Ovary (tissue), 3 donors: ENCODE measurements at regions not wholly inside any gene's neighbourhood (a gene's known extent, or its start where the extent isn't known, plus 50 kb on each side); places are given as distances from the start of the nearest gene placed in this dataset.

Source experiments
- EP300 ChIP-seq: sonication (generic); formaldehyde crosslinking; IDR thresholded peaks from one replicate; pipeline ENCODE4 v1.6.1; 2017; ENCODE audit warnings: antibody characterized with exemption
- POLR2A ChIP-seq: fragments of 450-650 bp; IDR thresholded peaks from one replicate; pipeline ENCODE4 v1.6.1; 2017; ENCODE audit warnings: antibody characterized with exemption, mild to moderate bottlenecking, moderate library complexity
- TF ChIP-seq, protein P1 (sequence below), 3 donors: fragments of 450-650 bp in 2 of 3; fragments of 200-600 bp in 1 of 3; IDR thresholded peaks; one replicate each; pipeline versions ENCODE4 v1.5.1 to v1.8.0; 2016 to 2022; ENCODE audit warnings: antibody characterized with exemption in 3 of 3, mild to moderate bottlenecking in 1 of 3
- donor health status: DM: no; HTN: no; CAD: no.

DNA sequence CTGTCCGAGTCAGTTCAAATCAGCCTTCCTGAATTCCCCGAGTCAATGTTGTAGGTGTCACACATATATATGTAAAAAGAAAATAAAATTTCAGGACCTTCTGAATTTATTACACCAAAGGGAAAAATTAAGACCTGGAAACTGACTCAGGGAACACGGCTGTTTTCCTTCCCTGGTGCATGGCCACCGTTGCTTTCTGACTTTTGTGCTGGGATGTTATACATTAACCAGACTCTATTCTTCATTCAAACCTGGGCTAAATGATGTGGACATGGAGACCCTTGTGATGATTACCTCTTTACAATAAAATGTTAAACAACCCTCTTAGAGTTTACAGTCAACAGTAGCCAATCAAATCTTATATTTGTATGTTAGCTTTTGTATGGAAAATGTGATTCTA lies 51.4 kb upstream of the PLEKHG1 start:
- TF ChIP-seq, protein P1, sequence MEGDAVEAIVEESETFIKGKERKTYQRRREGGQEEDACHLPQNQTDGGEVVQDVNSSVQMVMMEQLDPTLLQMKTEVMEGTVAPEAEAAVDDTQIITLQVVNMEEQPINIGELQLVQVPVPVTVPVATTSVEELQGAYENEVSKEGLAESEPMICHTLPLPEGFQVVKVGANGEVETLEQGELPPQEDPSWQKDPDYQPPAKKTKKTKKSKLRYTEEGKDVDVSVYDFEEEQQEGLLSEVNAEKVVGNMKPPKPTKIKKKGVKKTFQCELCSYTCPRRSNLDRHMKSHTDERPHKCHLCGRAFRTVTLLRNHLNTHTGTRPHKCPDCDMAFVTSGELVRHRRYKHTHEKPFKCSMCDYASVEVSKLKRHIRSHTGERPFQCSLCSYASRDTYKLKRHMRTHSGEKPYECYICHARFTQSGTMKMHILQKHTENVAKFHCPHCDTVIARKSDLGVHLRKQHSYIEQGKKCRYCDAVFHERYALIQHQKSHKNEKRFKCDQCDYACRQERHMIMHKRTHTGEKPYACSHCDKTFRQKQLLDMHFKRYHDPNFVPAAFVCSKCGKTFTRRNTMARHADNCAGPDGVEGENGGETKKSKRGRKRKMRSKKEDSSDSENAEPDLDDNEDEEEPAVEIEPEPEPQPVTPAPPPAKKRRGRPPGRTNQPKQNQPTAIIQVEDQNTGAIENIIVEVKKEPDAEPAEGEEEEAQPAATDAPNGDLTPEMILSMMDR (IDR thresholded peaks at IDR 0.05): no peak
- TF ChIP-seq POLR2A (no peak), EP300 (no peak)
